PC-3 (cell line): ENCODE measurements at regions not wholly inside any gene's neighbourhood (a gene's known extent, or its start where the extent isn't known, plus 50 kb on each side); places are given as distances from the start of the nearest gene placed in this dataset.

Experiments
- ATAC-seq: fragments of 200-7000 bp; cut with Tn5 transposase; 2 replicates; pipeline ENCODE4 v1.9.1; 2020; ENCODE audit warnings: mild to moderate bottlenecking, moderate library complexity
- BruUV-seq: library from RNA; stranded (reverse); fragments of 400-500 nt; replicated peaks from 2 replicates; lab custom pipeline; 2021; lab: Mats Ljungman, UMichigan
- CTCF ChIA-PET: fragments of 300-600 bp; sonication (Branson Sonifier 250); formaldehyde crosslinking; loops from one replicate; lab custom pipeline; 2022; ENCODE audit warnings: antibody characterized with exemption; lab: Charles Lee
- POLR2A ChIA-PET: fragments of 300-600 bp; sonication (Branson Sonifier 250); formaldehyde crosslinking; loops from one replicate; lab custom pipeline; 2022; ENCODE audit warnings: antibody characterized with exemption; ENCODE audit not compliant: unreplicated experiment; lab: Charles Lee
- DNase-seq: peaks from one replicate; pipeline ENCODE4 v3.0.0-alpha.2; 2015
- H2AFZ ChIP-seq: fragments of 300-600 bp; sonication (generic); 2 replicates; pipeline ENCODE4 v1.6.0; 2016; ENCODE audit warnings: antibody characterized with exemption, low read length
- H3F3A ChIP-seq: fragments of 300-600 bp; sonication (generic); one replicate; pipeline ENCODE4 v1.6.0; 2017; ENCODE audit warnings: antibody characterized with exemption, low read length, control low read depth, mild to moderate bottlenecking; ENCODE audit not compliant: unreplicated experiment
- H3K27ac ChIP-seq: fragments of 300-600 bp; sonication (generic); 2 replicates; pipeline ENCODE4 v1.5.1; 2016; ENCODE audit warnings: mild to moderate bottlenecking, low read length
- H3K27me3 ChIP-seq: fragments of 300-600 bp; sonication (generic); 2 replicates; pipeline ENCODE4 v1.6.1; 2016; ENCODE audit warnings: low read length, mixed read lengths
- H3K36me3 ChIP-seq: fragments of 300-600 bp; sonication (generic); 2 replicates; pipeline ENCODE4 v1.6.1; 2016; ENCODE audit warnings: low read depth, mixed run types, low read length, mixed read lengths
- H3K4me1 ChIP-seq: fragments of 300-600 bp; sonication (generic); 2 replicates; pipeline ENCODE4 v1.5.1; 2016; ENCODE audit warnings: low read length; ENCODE audit not compliant: insufficient read depth
- H3K4me2 ChIP-seq: fragments of 300-600 bp; sonication (generic); 2 replicates; pipeline ENCODE4 v1.6.0; 2016; ENCODE audit warnings: low read length
- H3K4me3 ChIP-seq: fragments of 300-600 bp; sonication (generic); 2 replicates; pipeline ENCODE4 v1.5.1; 2016; ENCODE audit warnings: mild to moderate bottlenecking, low read length, mixed read lengths
- H3K79me2 ChIP-seq: fragments of 300-600 bp; sonication (generic); 2 replicates; pipeline ENCODE4 v1.6.1; 2017; ENCODE audit warnings: low read length, mixed read lengths
- H3K9ac ChIP-seq: fragments of 300-600 bp; sonication (generic); 2 replicates; pipeline ENCODE4 v1.6.0; 2016; ENCODE audit warnings: mild to moderate bottlenecking, low read length
- H3K9me2 ChIP-seq: fragments of 300-600 bp; sonication (generic); replicated peaks from 2 replicates; pipeline ENCODE4 v1.6.1; 2016; ENCODE audit warnings: mixed run types, low read length, mixed read lengths
- H3K9me3 ChIP-seq: fragments of 300-600 bp; sonication (generic); 2 replicates; pipeline ENCODE4 v1.6.1; 2016; ENCODE audit warnings: low read length, mixed read lengths
- H4K20me1 ChIP-seq: fragments of 300-600 bp; sonication (generic); 2 replicates; pipeline ENCODE4 v1.6.1; 2016; ENCODE audit warnings: low read length, mixed read lengths
- CTCF ChIP-seq: fragments of 300-600 bp; sonication (generic); conservative IDR thresholded peaks from 2 replicates; pipeline ENCODE4 v1.5.1; 2017; ENCODE audit warnings: antibody characterized with exemption, low read depth, mild to moderate bottlenecking, low read length
- EZH2 ChIP-seq: fragments of 300-600 bp; sonication (generic); IDR thresholded peaks from one replicate; pipeline ENCODE4 v1.6.1; 2017; ENCODE audit warnings: antibody characterized with exemption, mild to moderate bottlenecking, low read length; ENCODE audit not compliant: unreplicated experiment
- EZH2phosphoT487 ChIP-seq: fragments of 300-600 bp; sonication (generic); IDR thresholded peaks from 2 replicates; pipeline ENCODE4 v1.6.1; 2018; ENCODE audit warnings: mild to moderate bottlenecking, antibody characterized with exemption, low read length, borderline replicate concordance
- intact Hi-C: fragments of 100-400 bp; cut with micrococcal nuclease; formaldehyde crosslinking; loops from 2 replicates; pipeline ENCODE4 v1.9.0; 2023

DNA sequence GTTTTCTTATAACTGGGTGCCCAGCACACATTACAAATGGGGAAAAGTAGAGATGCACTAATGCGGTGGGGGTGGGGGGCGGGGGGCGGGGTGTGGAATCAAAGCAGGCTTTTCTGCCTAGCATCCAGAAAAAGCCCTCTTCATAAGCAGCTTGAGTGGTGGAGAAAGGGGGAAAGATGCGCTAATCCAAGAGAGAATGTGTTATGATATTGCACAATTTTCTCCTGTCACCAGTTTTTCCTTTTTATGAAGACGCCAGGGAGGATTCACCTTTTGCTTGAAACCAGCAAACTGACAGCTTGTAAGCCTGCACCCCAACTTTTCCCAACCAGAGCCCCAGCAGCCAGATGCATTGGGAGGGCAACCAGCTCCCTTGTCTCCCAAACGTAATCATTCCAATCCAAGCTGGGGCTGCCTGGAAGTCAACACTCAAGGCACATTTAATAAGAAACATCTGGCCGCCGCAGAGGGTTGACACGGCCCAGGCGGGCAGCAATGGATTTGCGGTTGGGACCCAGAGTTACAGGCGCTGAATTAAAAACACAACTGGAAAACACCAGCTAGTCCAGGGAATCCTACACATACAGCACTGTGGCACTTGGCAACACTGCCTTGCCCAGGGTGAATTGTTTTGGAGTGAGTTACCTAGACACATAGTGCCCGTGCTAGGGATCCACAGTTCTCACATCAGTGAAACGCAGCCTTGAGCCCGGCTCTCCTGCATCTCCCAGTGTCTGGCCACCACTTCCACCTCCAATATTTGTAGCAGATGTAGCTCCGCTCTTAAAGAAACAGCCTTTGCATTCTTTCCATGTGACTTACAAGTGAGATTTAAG is 218.5 kb upstream of the PRICKLE2 start:
- no peaks in the 10 kb centered on the region for H4K20me1 ChIP-seq
- no peaks in the 10 kb centered on the region for H3K36me3 ChIP-seq
- no peak for ATAC-seq
- no TSS peak for BruUV-seq
- intact Hi-C loops, result no loop called here
- no peak for TF ChIP-seq EZH2phosphoT487
- no peak for TF ChIP-seq CTCF
- no peak for TF ChIP-seq EZH2
- no peak for DNase-seq
- H3K27me3 ChIP-seq, result no peaks in the 10 kb centered on the region
- no peak overlapping the region for H3K27ac ChIP-seq
- no peaks in the 10 kb centered on the region for H3K9me3 ChIP-seq
- no peak overlapping the region for H3K9ac ChIP-seq
- no peak overlapping the region for H3K4me2 ChIP-seq
- ChIA-PET POLR2A (no interaction called here), CTCF (no interaction called here)
- H3K79me2 ChIP-seq, result no peaks in the 10 kb centered on the region
- no peaks in the 10 kb centered on the region for H3F3A ChIP-seq
- H2AFZ ChIP-seq, result no peak overlapping the region
- H3K9me2 ChIP-seq, result no peaks in the 10 kb centered on the region
- no peak overlapping the region for H3K4me3 ChIP-seq
- H3K4me1 ChIP-seq, result no peaks in the 10 kb centered on the region

DNA sequence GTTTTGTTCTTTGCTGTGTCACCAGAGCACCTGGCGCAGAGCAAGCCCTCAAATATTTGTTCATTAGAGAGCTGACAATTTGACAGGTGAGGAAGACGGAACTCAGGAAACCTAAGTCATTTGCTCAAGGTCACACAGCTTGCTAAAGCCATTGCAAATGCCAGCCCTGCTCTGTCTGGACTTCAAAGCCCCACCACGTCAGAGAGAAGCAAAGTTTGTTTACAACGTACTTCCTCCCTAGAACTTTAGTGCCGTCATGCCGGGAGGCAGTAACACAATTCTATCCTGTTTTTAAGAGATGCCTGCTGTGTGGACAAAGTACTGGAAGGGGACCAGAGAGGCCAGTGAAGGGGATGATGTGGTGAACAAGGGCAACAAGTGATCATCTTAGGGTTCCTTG is 216.6 kb upstream of the PRICKLE2 start:
- H3K4me2 ChIP-seq, result no peak overlapping the region

More for the DNA sequence above, 216.6 kb upstream of the PRICKLE2 start:
- H4K20me1 ChIP-seq, result no peaks in the 10 kb centered on the region
- no peak overlapping the region for H2AFZ ChIP-seq
- H3K4me1 ChIP-seq, result no peaks in the 10 kb centered on the region
- no peaks in the 10 kb centered on the region for H3K9me3 ChIP-seq
- H3K27me3 ChIP-seq, result no peaks in the 10 kb centered on the region
- TF ChIP-seq EZH2 (no peak), EZH2phosphoT487 (no peak), CTCF (no peak)
- CTCF ChIA-PET, result no interaction called here
- intact Hi-C loops, result no loop called here
- H3K4me3 ChIP-seq, result no peak overlapping the region
- no peak overlapping the region for H3K27ac ChIP-seq
- POLR2A ChIA-PET, result no interaction called here
- no peak for ATAC-seq
- DNase-seq, result no peak
- no peak overlapping the region for H3K9ac ChIP-seq
- BruUV-seq, result no TSS peak
- H3K9me2 ChIP-seq, result no peaks in the 10 kb centered on the region
- H3K79me2 ChIP-seq, result no peaks in the 10 kb centered on the region
- no peaks in the 10 kb centered on the region for H3F3A ChIP-seq
- H3K36me3 ChIP-seq, result no peaks in the 10 kb centered on the region
